Upper lobe of left lung (tissue), 4 donors: ENCODE measurements at regions not wholly inside any gene's neighbourhood (a gene's known extent, or its start where the extent isn't known, plus 50 kb on each side); places are given as distances from the start of the nearest gene placed in this dataset.

Experiments used
- CTCF ChIP-seq, 6 experiments: fragments of 450-650 bp in 4 of 6; fragments of 200-600 bp in 2 of 6; sonication (generic) in 2 of 6; IDR thresholded peaks; one replicate each; pipeline ENCODE4 v1.5.1; 2016 to 2019; ENCODE audit warnings: antibody characterized with exemption in 6 of 6
- EP300 ChIP-seq, 4 donors: sonication (generic); formaldehyde crosslinking; IDR thresholded peaks; one replicate each; pipeline ENCODE4 v1.5.1; 2017; ENCODE audit warnings: antibody characterized with exemption in 4 of 4, control low read depth in 2 of 4
- POLR2A ChIP-seq, 4 donors: fragments of 450-650 bp; IDR thresholded peaks; one replicate each; pipeline ENCODE4 v1.5.1; 2016 to 2017; ENCODE audit warnings: antibody characterized with exemption in 4 of 4, mild to moderate bottlenecking in 2 of 4

DNA sequence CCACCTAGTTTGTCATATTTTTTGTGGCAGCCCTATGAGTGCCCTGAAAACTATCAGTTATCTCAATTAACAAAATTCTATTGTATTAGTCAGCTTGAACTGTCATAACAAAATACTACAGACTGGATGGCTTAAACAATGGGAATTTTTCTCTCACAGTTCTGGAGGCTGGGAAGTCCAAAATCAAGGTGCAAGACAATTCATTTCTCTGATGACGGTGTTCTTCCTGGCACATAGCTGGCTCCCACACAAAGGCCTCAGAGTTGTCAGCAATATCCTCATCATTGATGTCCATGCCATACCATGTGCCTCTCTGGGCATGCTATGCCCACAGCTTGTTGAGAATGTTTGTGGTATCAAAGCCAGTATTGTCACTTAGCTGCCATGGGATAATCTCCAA lies 691.9 kb downstream of the NR2F1-AS1 start:
- TF ChIP-seq POLR2A (IDR thresholded peaks at IDR 0.05), result no peak
- no peak for TF ChIP-seq CTCF (IDR thresholded peaks at IDR 0.05)
- TF ChIP-seq EP300 (IDR thresholded peaks at IDR 0.05), result no peak
